ENCODE measurements at regions not wholly inside any gene's neighbourhood (a gene's known extent, or its start where the extent isn't known, plus 50 kb on each side); places are given as distances from the start of the nearest gene placed in this dataset.

DNA sequence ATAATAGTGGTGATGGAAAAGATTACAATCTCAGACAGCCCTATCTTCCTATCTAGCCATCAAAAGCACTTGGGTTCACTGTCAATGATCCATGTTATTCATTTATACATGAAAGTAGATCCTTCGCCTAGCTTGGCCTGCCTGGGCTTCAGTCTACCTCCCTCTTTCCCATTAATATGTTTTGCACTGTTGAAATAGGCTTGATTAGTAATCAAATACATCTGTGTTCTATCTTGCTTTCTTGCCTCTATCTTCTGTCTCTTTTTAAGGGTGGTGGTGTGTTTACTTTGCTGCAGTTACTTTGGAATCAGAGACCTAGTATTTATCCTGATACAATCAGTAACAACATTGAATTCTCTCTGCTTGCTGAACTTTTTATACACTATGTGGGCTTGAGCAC is 521.2 kb downstream of the TNS1 start:
- TF ChIP-seq SUZ12 (IDR thresholded peaks at IDR 0.05) = no peak
- no peak for TF ChIP-seq SP1 (IDR thresholded peaks at IDR 0.05)
- TF ChIP-seq BHLHE40 (IDR thresholded peaks at IDR 0.05; ENCODE audit: borderline replicate concordance) = no peak
- no peak for TF ChIP-seq HDGF (IDR thresholded peaks at IDR 0.05; ENCODE audit: borderline replicate concordance)
- TF ChIP-seq FOXK2 (IDR thresholded peaks at IDR 0.05) = no peak
- no peak for TF ChIP-seq TARDBP (IDR thresholded peaks at IDR 0.05)
- TF ChIP-seq PKNOX1 (IDR thresholded peaks at IDR 0.05) = no peak
- no peak for TF ChIP-seq LEF1 (IDR thresholded peaks at IDR 0.05; ENCODE audit: borderline replicate concordance)
- TF ChIP-seq CTBP1 (IDR thresholded peaks at IDR 0.05; ENCODE audit: borderline replicate concordance) = no peak
- TF ChIP-seq ZNF384 (IDR thresholded peaks at IDR 0.05) = no peak
- TF ChIP-seq ELF4 (IDR thresholded peaks at IDR 0.05) = no peak

All from HEK293T (cell line).